Naive thymus-derived CD8-positive, alpha-beta T cell (primary cell): ENCODE measurements at regions not wholly inside any gene's neighbourhood (a gene's known extent, or its start where the extent isn't known, plus 50 kb on each side); places are given as distances from the start of the nearest gene placed in this dataset.

Source experiments
- ATAC-seq, 2 donors: fragments of 150-1000 bp; cut with Tn5 transposase in 1 of 2; sonication (Bioruptor Pico), chemical (Tn5 transposase) in 1 of 2; 1 replicate in 1 of 2; 2 replicates in 1 of 2; pipeline ENCODE4 v1.10.0; 2021; ENCODE audit warnings: mild to moderate bottlenecking in 2 of 2, moderate library complexity in 2 of 2
- POLR2A ChIA-PET: fragments of 350-600 bp; sonication (Branson Sonifier 250); formaldehyde crosslinking; loops from one replicate; lab custom pipeline; 2021; ENCODE audit warnings: antibody characterized with exemption; lab: Charles Lee
- DNase-seq, 10 donors: peaks; one replicate each; pipeline versions ENCODE4 v3.0.0 to v3.0.0-alpha.2; 2020 to 2022
- H3K27ac Mint-ChIP-seq, 10 donors: one replicate each; pipeline ENCODE4 v1.8.0; 2020 to 2022; ENCODE audit warnings: mild to moderate bottlenecking in 10 of 10, mixed read lengths in 10 of 10, moderate library complexity in 4 of 10, inconsistent platforms in 1 of 10
- H3K27me3 Mint-ChIP-seq, 5 donors: one replicate each; pipeline ENCODE4 v1.8.0; 2021 to 2022; ENCODE audit warnings: mixed read lengths in 5 of 5
- H3K36me3 Mint-ChIP-seq, 3 donors: one replicate each; pipeline ENCODE4 v1.8.0; 2020 to 2022; ENCODE audit warnings: mixed read lengths in 3 of 3, mild to moderate bottlenecking in 2 of 3, inconsistent platforms in 1 of 3
- H3K4me1 Mint-ChIP-seq, 4 donors: one replicate each; pipeline ENCODE4 v1.8.0; 2021 to 2022; ENCODE audit warnings: mixed read lengths in 4 of 4
- H3K4me3 Mint-ChIP-seq, 10 donors: one replicate each; pipeline ENCODE4 v1.8.0; 2020 to 2022; ENCODE audit warnings: mild to moderate bottlenecking in 10 of 10, mixed read lengths in 10 of 10, moderate library complexity in 6 of 10, inconsistent platforms in 1 of 10
- H3K9me3 Mint-ChIP-seq, 9 donors: one replicate each; pipeline ENCODE4 v1.8.0; 2020 to 2022; ENCODE audit warnings: mixed read lengths in 9 of 9, mild to moderate bottlenecking in 3 of 9, inconsistent platforms in 1 of 9, moderate library complexity in 1 of 9

- H3K4me3 Mint-ChIP-seq, result no peak overlapping the region
- peaks cover 0 to 18% (median 3%) of the 10 kb centered on the region in 9 donors for H3K9me3 Mint-ChIP-seq
- H3K27me3 Mint-ChIP-seq, result peaks cover 1 to 15% (median 10%) of the 10 kb centered on the region in 5 donors
- no peak for ATAC-seq
- no peak for DNase-seq
- peaks cover 0 to 14% (median 0%) of the 10 kb centered on the region in 3 donors for H3K36me3 Mint-ChIP-seq
- POLR2A ChIA-PET, result no interaction called here
- no peak overlapping the region for H3K27ac Mint-ChIP-seq
- peaks cover 2 to 6% (median 4%) of the 10 kb centered on the region in 4 donors for H3K4me1 Mint-ChIP-seq
These were observed 236.5 kb upstream of the FN1 start for GRCh38 chr2:215672406-215672805.

- ATAC-seq (no peak), DNase-seq (no peak)
- H3K9me3 Mint-ChIP-seq, result peaks cover 0 to 18% (median 3%) of the 10 kb centered on the region in 9 donors
- no peaks in the 10 kb centered on the region for H3K4me1 Mint-ChIP-seq
- H3K36me3 Mint-ChIP-seq, result peaks cover 0 to 14% (median 0%) of the 10 kb centered on the region in 3 donors
- no peak overlapping the region for H3K4me3 Mint-ChIP-seq
- H3K27ac Mint-ChIP-seq, result no peak overlapping the region
- POLR2A ChIA-PET, result interaction anchor here (0.7 kb wide), 1 partner anchor 73 kb away, joined by 3 read pairs; no protein-coding TSS in a partner anchor
- H3K27me3 Mint-ChIP-seq, result peaks cover 1 to 15% (median 10%) of the 10 kb centered on the region in 5 donors
These were observed 235.8 kb upstream of the FN1 start for GRCh38 chr2:215671691-215672090.

GRCh38 chr2:215671244-215671643 is 235.4 kb upstream of the FN1 start:
- H3K27ac Mint-ChIP-seq, result no peak overlapping the region
- H3K4me3 Mint-ChIP-seq, result no peak overlapping the region
- POLR2A ChIA-PET, result interaction anchor here (0.7 to 1.4 kb wide), 2 partner anchors 10 to 73 kb away, joined by 3 read pairs; no protein-coding TSS in a partner anchor
- H3K27me3 Mint-ChIP-seq, result peaks cover 1 to 15% (median 10%) of the 10 kb centered on the region in 5 donors
- H3K9me3 Mint-ChIP-seq, result peaks cover 0 to 18% (median 3%) of the 10 kb centered on the region in 9 donors
- DNase-seq (no peak), ATAC-seq (no peak)
- no peaks in the 10 kb centered on the region for H3K4me1 Mint-ChIP-seq
- peaks cover 0 to 14% (median 0%) of the 10 kb centered on the region in 3 donors for H3K36me3 Mint-ChIP-seq

- Mint-ChIP-seq H3K27me3 (peaks cover 1 to 15% (median 10%) of the 10 kb centered on the region in 5 donors), H3K4me3 (no peak overlapping the region), H3K9me3 (peaks cover 0 to 18% (median 3%) of the 10 kb centered on the region in 9 donors), H3K27ac (no peak overlapping the region), H3K36me3 (peaks cover 0 to 14% (median 0%) of the 10 kb centered on the region in 3 donors), H3K4me1 (no peaks in the 10 kb centered on the region)
- ATAC-seq (no peak), DNase-seq (no peak)
- POLR2A ChIA-PET, result interaction anchor here (1.4 kb wide), 1 partner anchor 9 kb away, joined by 3 read pairs; no protein-coding TSS in a partner anchor
These were observed 234.5 kb upstream of the FN1 start for GRCh38 chr2:215670396-215670795.

- Mint-ChIP-seq H3K27me3 (peaks cover 1 to 18% (median 10%) of the 10 kb centered on the region in 5 donors), H3K4me3 (no peak overlapping the region), H3K4me1 (peaks cover 0 to 5% (median under 1%) of the 10 kb centered on the region in 4 donors), H3K36me3 (peaks cover 0 to 10% (median 0%) of the 10 kb centered on the region in 3 donors), H3K27ac (no peak overlapping the region), H3K9me3 (peaks cover 0 to 14% (median 1%) of the 10 kb centered on the region in 9 donors)
- DNase-seq (no peak), ATAC-seq (no peak)
- POLR2A ChIA-PET, result no interaction called here
These were observed 232.5 kb upstream of the FN1 start for GRCh38 chr2:215668378-215668775.

- Mint-ChIP-seq H3K4me1 (peaks cover 0 to 5% (median under 1%) of the 10 kb centered on the region in 4 donors), H3K9me3 (peaks cover 0 to 8% (median 1%) of the 10 kb centered on the region in 9 donors), H3K27me3 (peaks cover 1 to 18% (median 10%) of the 10 kb centered on the region in 5 donors), H3K36me3 (peaks cover 0 to 9% (median 0%) of the 10 kb centered on the region in 3 donors), H3K27ac (no peak overlapping the region), H3K4me3 (no peak overlapping the region)
- ATAC-seq (no peak), DNase-seq (no peak)
- POLR2A ChIA-PET, result no interaction called here
These were observed 231.9 kb upstream of the FN1 start for GRCh38 chr2:215667585-215668377.

- Mint-ChIP-seq H3K4me1 (peaks cover 0 to 5% (median under 1%) of the 10 kb centered on the region in 4 donors), H3K4me3 (no peak overlapping the region), H3K27ac (no peak overlapping the region), H3K27me3 (peaks cover 1 to 18% (median 5%) of the 10 kb centered on the region in 5 donors), H3K9me3 (peaks cover 0 to 1% (median 0%) of the 10 kb centered on the region in 9 donors), H3K36me3 (no peaks in the 10 kb centered on the region)
- ATAC-seq, result no peak
- no peak for DNase-seq
- POLR2A ChIA-PET, result no interaction called here
These were observed 229.1 kb upstream of the FN1 start for GRCh38 chr2:215664847-215665525.

GRCh38 chr2:215662715-215663114 is 226.8 kb upstream of the FN1 start:
- Mint-ChIP-seq H3K4me1 (peaks cover 0 to 5% (median under 1%) of the 10 kb centered on the region in 4 donors), H3K36me3 (no peaks in the 10 kb centered on the region), H3K4me3 (no peak overlapping the region), H3K27ac (peak overlapping the region in 1 of 10 donors; percentile 1), H3K9me3 (peaks cover 0 to 1% (median 0%) of the 10 kb centered on the region in 9 donors), H3K27me3 (peaks cover 0 to 7% (median 2%) of the 10 kb centered on the region in 5 donors)
- no peak for ATAC-seq
- no peak for DNase-seq
- POLR2A ChIA-PET, result no interaction called here

GRCh38 chr2:215660687-215661086 is 224.8 kb upstream of the FN1 start:
- POLR2A ChIA-PET, result interaction anchor here (1.0 kb wide), 1 partner anchor 10 kb away, joined by 3 read pairs; no protein-coding TSS in a partner anchor
- DNase-seq, result no peak
- no peaks in the 10 kb centered on the region for H3K36me3 Mint-ChIP-seq

GRCh38 chr2:215659650-215660049 is 223.8 kb upstream of the FN1 start:
- DNase-seq, result no peak
- POLR2A ChIA-PET, result no interaction called here
- Mint-ChIP-seq H3K27me3 (peaks cover 0 to 7% (median 0%) of the 10 kb centered on the region in 5 donors), H3K4me1 (peaks cover 0 to 2% (median 0%) of the 10 kb centered on the region in 4 donors), H3K9me3 (no peaks in the 10 kb centered on the region), H3K36me3 (no peaks in the 10 kb centered on the region), H3K4me3 (no peak overlapping the region), H3K27ac (no peak overlapping the region)
- no peak for ATAC-seq

More at GRCh38 chr2:215660687-215661086, 224.8 kb upstream of the FN1 start:
- Mint-ChIP-seq H3K4me1 (peaks cover 0 to 5% (median under 1%) of the 10 kb centered on the region in 4 donors), H3K4me3 (no peak overlapping the region), H3K9me3 (peaks cover 0 to 1% (median 0%) of the 10 kb centered on the region in 9 donors), H3K27ac (peak overlapping the region in 1 of 10 donors; percentile 23), H3K27me3 (peaks cover 0 to 7% (median 0%) of the 10 kb centered on the region in 5 donors)
- ATAC-seq, result no peak

- no peaks in the 10 kb centered on the region for H3K36me3 Mint-ChIP-seq
- DNase-seq (no peak), ATAC-seq (no peak)
- POLR2A ChIA-PET, result interaction anchor here (1.3 kb wide), 1 partner anchor 10 kb away, joined by 5 read pairs; no protein-coding TSS in a partner anchor
- H3K4me1 Mint-ChIP-seq, result no peaks in the 10 kb centered on the region
- no peaks in the 10 kb centered on the region for H3K9me3 Mint-ChIP-seq
- peaks cover 0 to 7% (median 0%) of the 10 kb centered on the region in 5 donors for H3K27me3 Mint-ChIP-seq
- no peak overlapping the region for H3K27ac Mint-ChIP-seq
- H3K4me3 Mint-ChIP-seq, result no peak overlapping the region
These were observed 222.9 kb upstream of the FN1 start for GRCh38 chr2:215658635-215659305.

GRCh38 chr2:215657844-215658243 is 222.0 kb upstream of the FN1 start:
- Mint-ChIP-seq H3K36me3 (no peaks in the 10 kb centered on the region), H3K27me3 (peaks cover 0 to 7% (median 0%) of the 10 kb centered on the region in 5 donors), H3K4me1 (no peaks in the 10 kb centered on the region), H3K9me3 (no peaks in the 10 kb centered on the region), H3K27ac (no peak overlapping the region), H3K4me3 (no peak overlapping the region)
- DNase-seq (no peak), ATAC-seq (no peak)
- POLR2A ChIA-PET, result interaction anchor here (1.3 kb wide), 1 partner anchor 10 kb away, joined by 5 read pairs; no protein-coding TSS in a partner anchor
